ENCODE measurements at regions not wholly inside any gene's neighbourhood (a gene's known extent, or its start where the extent isn't known, plus 50 kb on each side); places are given as distances from the start of the nearest gene placed in this dataset.

DNA sequence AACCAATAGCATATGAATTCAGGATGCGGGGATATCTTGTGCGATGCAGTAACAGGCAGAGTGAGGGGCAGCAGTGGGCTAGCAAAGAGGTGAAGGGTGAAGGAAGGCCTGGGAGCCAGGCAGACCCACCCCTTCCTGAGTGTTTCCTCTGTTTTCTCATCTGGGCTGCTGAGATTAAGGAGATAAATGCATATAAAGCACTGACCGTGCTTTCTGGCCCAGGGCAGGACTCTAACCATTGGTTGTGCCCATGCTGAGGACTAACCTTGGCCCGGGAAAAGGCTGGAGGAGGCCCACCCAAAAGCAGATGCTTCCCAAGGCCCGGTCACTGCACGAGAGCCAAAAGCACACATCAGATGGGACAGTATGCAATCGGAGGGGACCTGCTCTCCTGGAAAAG, 87.6 kb downstream of the PSMG1 start:
- no peaks in the 10 kb centered on the region for H3K9me3 ChIP-seq (ENCODE audit: severe bottlenecking)
- no peaks in the 10 kb centered on the region for H3K36me3 ChIP-seq (ENCODE audit: low read depth)
- H3K27me3 ChIP-seq (ENCODE audit: insufficient read depth, poor library complexity, severe bottlenecking): no peaks in the 10 kb centered on the region
- H3K4me3 ChIP-seq (ENCODE audit: severe bottlenecking): no peak overlapping the region
- H3K4me1 ChIP-seq (ENCODE audit: insufficient read depth, poor library complexity, severe bottlenecking): no peaks in the 10 kb centered on the region
- DNase-seq (ENCODE audit: low spot score) (no peak), ATAC-seq (ENCODE audit: low read depth) (no peak)
- H3K27ac ChIP-seq (ENCODE audit: poor library complexity, severe bottlenecking): no peak overlapping the region
- TF ChIP-seq, protein P1, sequence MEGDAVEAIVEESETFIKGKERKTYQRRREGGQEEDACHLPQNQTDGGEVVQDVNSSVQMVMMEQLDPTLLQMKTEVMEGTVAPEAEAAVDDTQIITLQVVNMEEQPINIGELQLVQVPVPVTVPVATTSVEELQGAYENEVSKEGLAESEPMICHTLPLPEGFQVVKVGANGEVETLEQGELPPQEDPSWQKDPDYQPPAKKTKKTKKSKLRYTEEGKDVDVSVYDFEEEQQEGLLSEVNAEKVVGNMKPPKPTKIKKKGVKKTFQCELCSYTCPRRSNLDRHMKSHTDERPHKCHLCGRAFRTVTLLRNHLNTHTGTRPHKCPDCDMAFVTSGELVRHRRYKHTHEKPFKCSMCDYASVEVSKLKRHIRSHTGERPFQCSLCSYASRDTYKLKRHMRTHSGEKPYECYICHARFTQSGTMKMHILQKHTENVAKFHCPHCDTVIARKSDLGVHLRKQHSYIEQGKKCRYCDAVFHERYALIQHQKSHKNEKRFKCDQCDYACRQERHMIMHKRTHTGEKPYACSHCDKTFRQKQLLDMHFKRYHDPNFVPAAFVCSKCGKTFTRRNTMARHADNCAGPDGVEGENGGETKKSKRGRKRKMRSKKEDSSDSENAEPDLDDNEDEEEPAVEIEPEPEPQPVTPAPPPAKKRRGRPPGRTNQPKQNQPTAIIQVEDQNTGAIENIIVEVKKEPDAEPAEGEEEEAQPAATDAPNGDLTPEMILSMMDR (IDR thresholded peaks at IDR 0.05; ENCODE audit: poor library complexity, severe bottlenecking): no peak

DNA sequence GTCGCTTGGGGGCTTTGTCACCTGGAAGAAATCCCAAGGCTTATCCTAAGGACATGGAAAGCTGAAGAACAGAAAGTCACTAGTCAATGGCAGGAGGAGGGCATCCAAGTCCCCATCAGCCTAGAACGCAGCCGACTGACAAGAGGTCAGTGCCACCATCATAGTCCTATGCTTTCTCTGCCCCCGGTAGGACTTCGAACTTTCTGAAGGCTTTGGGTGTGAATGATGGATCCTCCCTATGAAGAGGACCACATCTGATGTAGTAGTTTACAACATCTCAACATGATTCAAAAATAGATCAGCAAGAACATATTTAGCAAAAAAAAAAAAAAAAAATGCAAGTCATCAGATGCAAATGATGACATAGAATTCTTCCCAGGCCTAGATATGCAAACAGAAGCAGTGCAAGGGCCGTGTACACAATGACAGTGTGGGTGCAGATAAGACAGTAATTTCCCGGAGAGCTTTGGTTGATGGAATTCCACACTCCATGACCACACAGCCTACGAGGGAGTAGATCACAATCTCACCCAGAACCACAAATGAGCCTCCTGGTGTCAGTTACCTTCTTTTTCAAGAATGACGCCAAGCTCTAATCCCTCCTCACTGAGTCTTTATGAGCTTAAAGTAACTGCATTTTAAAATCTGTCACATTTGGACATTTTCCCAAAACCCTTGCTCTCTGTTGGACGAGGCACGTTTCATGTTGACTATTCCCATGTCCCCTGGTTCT, 88.2 kb downstream of the PSMG1 start:
- Histone ChIP-seq H3K27me3 (ENCODE audit: insufficient read depth, poor library complexity, severe bottlenecking) (no peaks in the 10 kb centered on the region), H3K9me3 (ENCODE audit: severe bottlenecking) (no peaks in the 10 kb centered on the region), H3K4me3 (ENCODE audit: severe bottlenecking) (no peak overlapping the region), H3K27ac (ENCODE audit: poor library complexity, severe bottlenecking) (no peak overlapping the region), H3K4me1 (ENCODE audit: insufficient read depth, poor library complexity, severe bottlenecking) (no peaks in the 10 kb centered on the region), H3K36me3 (ENCODE audit: low read depth) (no peaks in the 10 kb centered on the region)
- ATAC-seq (ENCODE audit: low read depth) (no peak), DNase-seq (ENCODE audit: low spot score) (no peak)
- TF ChIP-seq, protein P1 (IDR thresholded peaks at IDR 0.05; ENCODE audit: poor library complexity, severe bottlenecking): no peak

DNA sequence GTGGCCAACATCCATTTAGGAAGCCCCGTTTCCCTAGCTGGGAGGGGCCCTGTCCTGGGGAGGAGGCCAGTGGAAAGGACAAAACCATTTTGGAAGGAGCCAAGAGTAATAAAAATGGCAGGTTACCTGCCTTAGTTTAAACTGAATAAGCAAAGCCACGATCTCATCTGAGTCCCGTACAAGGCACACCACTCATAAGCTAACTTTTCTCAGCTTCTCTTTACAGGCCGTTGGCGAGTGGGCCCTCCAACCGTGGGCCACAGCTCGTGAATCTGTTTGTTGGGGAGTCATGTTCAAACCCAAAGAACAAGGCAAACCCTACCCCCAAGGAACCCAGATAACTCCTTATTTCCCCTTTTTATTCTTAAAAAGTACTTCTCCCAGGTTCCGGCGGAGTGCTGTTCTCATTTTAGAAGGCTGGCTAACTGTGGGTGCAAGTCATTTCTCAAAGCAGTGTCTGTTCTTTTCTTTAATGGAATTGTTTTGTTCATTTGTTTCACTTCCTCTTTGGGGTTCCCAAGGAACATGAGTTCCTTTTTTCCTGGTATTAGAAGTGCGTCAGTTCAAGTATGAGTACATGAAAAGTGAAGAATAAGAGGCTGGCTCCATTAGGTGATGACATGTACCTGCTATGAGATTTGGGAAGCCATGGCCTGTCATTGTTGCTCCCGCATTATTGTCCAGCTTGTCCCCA, 89.0 kb downstream of the PSMG1 start:
- H3K4me1 ChIP-seq (ENCODE audit: insufficient read depth, poor library complexity, severe bottlenecking): peaks cover under 1% of the 10 kb centered on the region
- H3K9me3 ChIP-seq (ENCODE audit: severe bottlenecking): no peaks in the 10 kb centered on the region
- H3K27ac ChIP-seq (ENCODE audit: poor library complexity, severe bottlenecking): no peak overlapping the region
- H3K36me3 ChIP-seq (ENCODE audit: low read depth): no peaks in the 10 kb centered on the region
- DNase-seq (ENCODE audit: low spot score) (no peak), ATAC-seq (ENCODE audit: low read depth) (no peak)
- H3K27me3 ChIP-seq (ENCODE audit: insufficient read depth, poor library complexity, severe bottlenecking): no peaks in the 10 kb centered on the region
- TF ChIP-seq, protein P1 (IDR thresholded peaks at IDR 0.05; ENCODE audit: poor library complexity, severe bottlenecking): no peak
- H3K4me3 ChIP-seq (ENCODE audit: severe bottlenecking): no peak overlapping the region

DNA sequence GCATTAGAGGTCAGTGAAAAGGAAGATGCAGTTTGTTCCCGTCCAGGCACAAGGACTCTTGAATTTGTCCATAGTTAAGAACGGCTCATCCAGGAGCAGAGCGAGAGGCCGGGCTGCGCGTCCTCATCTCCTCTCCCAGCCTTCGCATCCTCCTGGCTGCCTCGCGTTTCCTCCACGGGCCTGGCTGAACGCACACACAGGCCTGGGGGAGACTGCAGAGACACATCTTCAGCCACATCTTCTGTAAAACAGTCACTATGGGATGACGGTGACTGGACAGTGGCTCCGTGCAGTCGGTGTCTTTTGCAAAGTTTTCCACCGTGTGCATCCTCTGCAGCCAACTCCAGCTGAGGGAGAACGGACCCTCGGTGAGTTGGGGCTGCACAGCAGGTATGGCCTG, 89.7 kb downstream of the PSMG1 start:
- Histone ChIP-seq H3K27me3 (ENCODE audit: insufficient read depth, poor library complexity, severe bottlenecking) (no peaks in the 10 kb centered on the region), H3K4me1 (ENCODE audit: insufficient read depth, poor library complexity, severe bottlenecking) (peaks cover 7% of the 10 kb centered on the region), H3K9me3 (ENCODE audit: severe bottlenecking) (no peaks in the 10 kb centered on the region), H3K27ac (ENCODE audit: poor library complexity, severe bottlenecking) (no peak overlapping the region), H3K36me3 (ENCODE audit: low read depth) (no peaks in the 10 kb centered on the region), H3K4me3 (ENCODE audit: severe bottlenecking) (no peak overlapping the region)
- TF ChIP-seq, protein P1 (IDR thresholded peaks at IDR 0.05; ENCODE audit: poor library complexity, severe bottlenecking): no peak
- DNase-seq (ENCODE audit: low spot score) (no peak), ATAC-seq (ENCODE audit: low read depth) (no peak)
